GM08714 (cell line): ENCODE measurements at regions not wholly inside any gene's neighbourhood (a gene's known extent, or its start where the extent isn't known, plus 50 kb on each side); places are given as distances from the start of the nearest gene placed in this dataset.
"Not testable (repeated sequence)": the region's sequence is repeated elsewhere in the genome, so short reads cannot be mapped to it uniquely, and the experiment has no call there.

Experiments
- H3K4me3 ChIP-seq: fragments of 200-500 bp; sonication (Bioruptor generic); 2 replicates; pipeline ENCODE4 v1.5.1; 2014; ENCODE audit warnings: mild to moderate bottlenecking, low read length, inconsistent platforms
- ZNF274 ChIP-seq: IDR thresholded peaks from 2 replicates; pipeline ENCODE4 v1.6.1; 2012; ENCODE audit warnings: mild to moderate bottlenecking, low read depth, low read length

GRCh38 chr6:92431502-92431901 is 987.9 kb downstream of the EPHA7 start:
- TF ChIP-seq ZNF274: no peak
- no peak overlapping the region for H3K4me3 ChIP-seq

GRCh38 chr6:92428448-92428847 is 990.9 kb downstream of the EPHA7 start:
- TF ChIP-seq ZNF274: no peak
- no peak overlapping the region for H3K4me3 ChIP-seq

DNA sequence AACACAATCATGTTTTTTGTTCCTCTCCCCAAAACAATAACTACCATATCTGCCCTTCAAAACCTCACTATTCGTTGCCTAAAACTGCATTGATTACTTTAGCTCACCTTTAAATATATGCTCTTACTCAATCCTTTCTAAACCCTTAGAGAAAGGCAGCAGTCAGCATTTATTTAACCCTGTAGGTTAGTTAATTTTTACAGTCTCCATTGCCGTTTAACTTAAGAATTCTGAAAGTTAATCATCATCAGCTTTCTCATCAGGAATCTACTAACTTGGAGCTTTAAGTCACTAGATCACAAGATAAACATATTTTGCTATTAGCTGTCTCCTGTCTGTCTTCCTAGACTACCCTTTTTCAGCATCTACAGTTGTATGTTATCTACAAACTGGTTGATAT is 991.9 kb downstream of the EPHA7 start:
- no peak for TF ChIP-seq ZNF274
- H3K4me3 ChIP-seq: no peak overlapping the region

- TF ChIP-seq ZNF274: no peak
- no peak overlapping the region for H3K4me3 ChIP-seq
Observed at GRCh38 chr6:92415656-92416055, 1003.7 kb downstream of the EPHA7 start.

GRCh38 chr6:92408350-92408749 is 1011.0 kb downstream of the EPHA7 start:
- no peak overlapping the region for H3K4me3 ChIP-seq
- TF ChIP-seq ZNF274: no peak

GRCh38 chr6:92404281-92404680 is 1015.1 kb downstream of the EPHA7 start:
- H3K4me3 ChIP-seq: no peak overlapping the region
- no peak for TF ChIP-seq ZNF274

DNA sequence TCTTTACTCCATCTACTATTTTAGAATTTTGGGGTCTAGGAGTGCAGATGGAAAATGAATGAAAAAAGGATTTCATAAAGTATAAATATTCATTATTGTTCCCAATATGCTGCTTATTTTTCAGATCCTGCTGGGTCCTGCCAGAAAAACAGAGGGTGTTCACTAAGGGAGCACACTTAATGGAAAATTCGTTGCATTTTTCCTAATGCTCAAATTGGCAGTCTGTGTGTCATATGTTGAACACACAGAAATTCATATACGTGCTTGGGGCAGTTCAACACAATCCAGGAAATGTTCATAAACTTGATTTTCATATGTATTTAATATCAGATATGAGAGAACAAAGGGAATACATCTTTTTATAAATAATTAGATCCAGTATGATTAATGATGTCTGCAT is 1019.4 kb downstream of the EPHA7 start:
- H3K4me3 ChIP-seq: no peak overlapping the region
- TF ChIP-seq ZNF274: no peak

GRCh38 chr6:92388706-92389105 is 1030.7 kb downstream of the EPHA7 start:
- H3K4me3 ChIP-seq: not testable (repeated sequence)

- no peak for TF ChIP-seq ZNF274
Observed at GRCh38 chr6:92380803-92381601, 1038.4 kb downstream of the EPHA7 start.

GRCh38 chr6:92377137-92377536 is 1042.2 kb downstream of the EPHA7 start:
- no peak for TF ChIP-seq ZNF274

More at GRCh38 chr6:92380803-92381601, 1038.4 kb downstream of the EPHA7 start:
- H3K4me3 ChIP-seq: no peak overlapping the region

DNA sequence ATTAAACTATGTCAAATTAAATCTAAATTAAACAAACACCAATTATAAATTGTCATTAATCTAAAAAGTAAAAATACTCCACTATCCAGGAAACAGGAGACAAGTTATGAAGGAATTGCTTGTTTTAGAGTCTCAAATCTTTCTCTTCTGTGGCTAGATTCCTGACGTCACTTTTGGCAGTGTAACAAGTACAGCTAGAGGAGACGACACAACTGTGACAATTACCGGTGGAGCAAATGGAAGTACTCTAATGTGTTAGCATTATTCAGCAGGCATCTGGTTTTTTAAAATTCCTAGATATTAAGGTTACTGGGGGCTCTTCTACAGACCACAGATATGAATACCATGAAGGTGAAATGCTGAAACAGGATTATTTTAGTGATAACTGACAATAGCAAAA is 1042.7 kb downstream of the EPHA7 start:
- no peak overlapping the region for H3K4me3 ChIP-seq
- no peak for TF ChIP-seq ZNF274

More at GRCh38 chr6:92377137-92377536, 1042.2 kb downstream of the EPHA7 start:
- H3K4me3 ChIP-seq: no peak overlapping the region

DNA sequence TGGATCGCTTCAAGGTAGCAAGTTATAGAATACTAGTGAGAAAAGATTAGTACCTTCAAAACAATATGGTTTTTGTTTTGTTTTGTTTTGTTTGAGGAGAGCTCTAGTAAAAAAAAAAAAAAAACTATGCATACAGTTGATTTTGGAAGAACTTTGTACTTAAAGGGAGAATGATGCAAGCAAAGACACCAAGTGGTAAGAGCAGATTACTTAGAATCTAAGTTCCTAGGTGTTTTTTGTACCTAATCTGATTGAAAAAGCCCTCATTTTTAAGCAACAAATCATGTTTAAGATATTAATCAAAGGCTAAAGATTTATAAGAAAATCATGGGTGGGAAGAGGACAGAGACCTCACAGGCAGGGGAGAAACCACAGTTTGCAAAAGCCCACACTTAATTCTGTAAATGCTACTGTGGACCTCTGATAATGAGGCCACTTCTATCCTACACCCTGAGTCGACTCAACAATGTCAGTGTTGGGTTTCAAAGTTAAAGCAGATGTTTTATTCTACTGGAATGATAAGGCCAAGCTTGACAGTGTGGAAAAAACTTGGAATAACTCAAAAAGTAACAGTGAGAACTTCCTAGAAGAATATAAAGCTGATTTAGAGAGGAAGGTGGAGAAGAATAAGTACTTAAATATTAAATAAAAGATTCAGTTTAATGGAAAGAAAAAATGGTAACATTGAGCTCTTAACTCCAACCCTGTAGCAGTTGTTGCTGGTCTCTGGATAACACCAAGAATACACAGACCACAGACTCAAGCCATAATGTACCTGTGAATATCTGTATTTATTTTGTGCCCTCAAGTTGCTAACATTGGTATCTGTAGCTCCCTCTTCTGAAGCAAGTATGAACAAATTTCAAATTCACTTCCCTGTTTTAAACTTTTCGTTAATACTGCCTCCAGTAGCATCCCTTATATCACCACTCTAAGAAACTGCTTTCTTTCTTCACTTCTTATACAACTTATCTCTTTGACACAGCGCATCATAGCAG is 1047.8 kb downstream of the EPHA7 start:
- H3K4me3 ChIP-seq: no peak overlapping the region
- TF ChIP-seq ZNF274: no peak

DNA sequence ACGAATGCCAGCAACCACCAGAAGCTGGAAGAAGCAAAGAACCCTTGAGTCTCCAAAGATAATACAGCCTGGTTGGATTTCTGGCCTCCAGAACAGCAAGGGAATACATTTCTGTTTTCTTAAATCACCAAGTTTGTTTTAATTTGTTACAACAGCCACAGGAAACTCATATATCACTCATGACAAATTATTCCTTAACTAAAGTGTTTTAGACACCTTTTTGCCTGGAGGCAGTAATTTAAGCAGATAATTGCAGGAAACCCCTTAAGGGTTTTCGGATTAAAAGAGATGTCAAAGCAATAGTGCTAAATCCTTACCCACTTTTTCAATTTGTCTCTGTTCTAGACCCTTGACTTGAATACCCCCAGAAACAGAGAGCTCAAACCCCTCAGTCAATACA is 1050.0 kb downstream of the EPHA7 start:
- TF ChIP-seq ZNF274: no peak

DNA sequence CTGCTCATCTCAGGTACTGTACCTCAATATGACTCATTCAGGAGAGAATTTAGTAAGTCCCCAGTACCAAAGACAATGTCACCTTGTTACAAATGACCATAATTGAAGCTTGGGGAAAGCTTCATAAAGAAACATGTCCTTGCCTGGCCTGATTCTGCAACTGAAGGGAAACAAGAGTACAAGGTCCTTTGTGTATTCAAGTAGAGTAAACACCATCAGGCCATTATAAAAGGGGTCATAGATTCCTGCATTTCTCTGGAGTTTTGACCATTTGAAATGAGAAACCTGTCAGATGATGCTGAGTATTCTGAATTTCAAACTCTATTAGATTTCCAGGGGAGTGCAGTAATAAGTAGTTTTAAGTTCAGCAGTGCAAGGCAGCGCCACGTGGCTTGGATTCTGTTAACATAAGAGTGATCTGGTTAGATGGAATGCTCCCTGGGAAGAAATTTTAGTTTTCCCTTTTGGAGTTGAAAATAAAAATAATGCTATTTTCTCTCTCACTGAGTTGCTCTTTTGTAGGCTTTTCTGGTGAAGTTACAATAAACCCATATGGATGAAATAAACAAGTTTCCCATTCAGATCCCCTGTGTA is 1054.3 kb downstream of the EPHA7 start:
- no peak overlapping the region for H3K4me3 ChIP-seq
- TF ChIP-seq ZNF274: no peak

More for the DNA sequence above, 1050.0 kb downstream of the EPHA7 start:
- H3K4me3 ChIP-seq: no peak overlapping the region
